ENCODE measurements at regions not wholly inside any gene's neighbourhood (a gene's known extent, or its start where the extent isn't known, plus 50 kb on each side); places are given as distances from the start of the nearest gene placed in this dataset.

GRCh38 chr5:74332682-74333081 lies 307.8 kb downstream of the ENC1 start:
- Histone ChIP-seq H4K20me1 (replicated peaks in 1 of 2; ENCODE audit: control insufficient read depth in 1 of 2, insufficient read depth in 2 of 2, low read length in 2 of 2) (no peaks in the 10 kb centered on the region), H3K27ac (ENCODE audit: low read depth, low read length) (no peak overlapping the region), H3K4ac (replicated peaks; ENCODE audit: insufficient read length, low read depth, low read length) (no peak overlapping the region), H2BK120ac (replicated peaks; ENCODE audit: low read depth, low read length) (no peak overlapping the region), H3K14ac (ENCODE audit: insufficient read length) (no peak overlapping the region), H2AK5ac (ENCODE audit: low read depth, low read length) (no peak overlapping the region), H3K23ac (ENCODE audit: insufficient read length) (no peak overlapping the region), H3K27me3 (replicated peaks in 1 of 4; ENCODE audit: control insufficient read depth in 3 of 4, extremely low read depth in 1 of 4, insufficient read depth in 3 of 4, low read length in 3 of 4) (no peaks in the 10 kb centered on the region), H3K79me1 (ENCODE audit: low read depth, low read length) (no peaks in the 10 kb centered on the region), H3K4me3 (ENCODE audit: extremely low read depth in 1 of 4, insufficient read depth in 2 of 4, low read depth in 3 of 4, low read length in 4 of 4) (no peak overlapping the region), H4K5ac (ENCODE audit: insufficient read length, low read depth, low read length) (no peak overlapping the region), H3K4me1 (replicated peaks in 1 of 4; ENCODE audit: control insufficient read depth in 3 of 4, insufficient read depth in 4 of 4, low read length in 3 of 4) (no peaks in the 10 kb centered on the region), H3K36me3 (ENCODE audit: control insufficient read depth in 2 of 4, insufficient read depth in 4 of 4, low read length in 3 of 4) (no peaks in the 10 kb centered on the region), H3K79me2 (ENCODE audit: control insufficient read depth in 1 of 2, insufficient read depth in 2 of 2, low read length in 2 of 2) (no peaks in the 10 kb centered on the region), H3K9ac (replicated peaks in 1 of 4; ENCODE audit: extremely low read depth in 1 of 4, low read depth in 3 of 4, low read length in 3 of 4) (no peak overlapping the region), H2AFZ (ENCODE audit: low read length) (no peak overlapping the region), H2BK5ac (ENCODE audit: low read depth, low read length) (no peak overlapping the region), H3K9me3 (ENCODE audit: insufficient read depth in 2 of 2, low read depth in 1 of 2, low read length in 1 of 2) (no peaks in the 10 kb centered on the region), H3K23me2 (ENCODE audit: low read depth, low read length) (no peaks in the 10 kb centered on the region), H3K4me2 (ENCODE audit: insufficient read depth in 1 of 2, low read depth in 2 of 2, low read length in 2 of 2) (no peak overlapping the region), H2BK12ac (ENCODE audit: low read depth, low read length) (no peak overlapping the region), H4K8ac (ENCODE audit: extremely low read depth, insufficient read depth, low read length) (no peak overlapping the region), H3K18ac (ENCODE audit: extremely low read depth, low read length) (no peak overlapping the region), H2BK15ac (ENCODE audit: low read length) (no peak overlapping the region), H4K91ac (replicated peaks; ENCODE audit: insufficient read length, low read length) (no peak overlapping the region), H2BK20ac (ENCODE audit: low read length) (no peak overlapping the region), H3K56ac (replicated peaks; ENCODE audit: insufficient read length, low read depth, low read length) (no peak overlapping the region)
- no peak for FAIRE-seq
- POLR2A ChIA-PET (ENCODE audit: partially characterized antibody): no interaction called here
- TF ChIP-seq BRCA1 (IDR thresholded peaks at IDR 0.05; ENCODE audit: low read depth, low read length): no peak
- TF ChIP-seq TBP (IDR thresholded peaks at IDR 0.05; ENCODE audit: low read depth, low read length): no peak
- TF ChIP-seq ZNF274 (IDR thresholded peaks at IDR 0.05; ENCODE audit: borderline replicate concordance, extremely low read depth, low read length): no peak
- no peak for TF ChIP-seq KDM1A (IDR thresholded peaks at IDR 0.05; ENCODE audit: borderline replicate concordance, low read length)
- no peak for TF ChIP-seq YY1 (IDR thresholded peaks at IDR 0.05; ENCODE audit: low read depth, low read length)
- TF ChIP-seq GABPA (IDR thresholded peaks at IDR 0.05; ENCODE audit: borderline replicate concordance, insufficient read depth, low read length): no peak
- no peak for TF ChIP-seq HDAC2 (IDR thresholded peaks at IDR 0.05; ENCODE audit: borderline replicate concordance in 1 of 2, low read depth in 2 of 2, low read length in 2 of 2)
- no peak for TF ChIP-seq SRF (IDR thresholded peaks at IDR 0.05; ENCODE audit: low read depth, low read length)
- TF ChIP-seq GTF2F1 (IDR thresholded peaks at IDR 0.05; ENCODE audit: borderline replicate concordance, low read depth, low read length): no peak
- TF ChIP-seq TCF12 (IDR thresholded peaks at IDR 0.05; ENCODE audit: low read depth, low read length): no peak
- no peak for TF ChIP-seq SUZ12 (IDR thresholded peaks at IDR 0.05; ENCODE audit: low read length)
- no peak for TF ChIP-seq CHD1 (IDR thresholded peaks at IDR 0.05; ENCODE audit: low read depth, low read length)
- TF ChIP-seq USF2 (IDR thresholded peaks at IDR 0.05; ENCODE audit: low read length): no peak
- TF ChIP-seq BACH1 (IDR thresholded peaks at IDR 0.05; ENCODE audit: low read length): no peak
- no peak for DNase-seq (ENCODE audit: low read depth in 1 of 2, low spot score in 2 of 2)
- WGBS, 2 experiments (ENCODE audit: extremely low coverage in 1 of 2, insufficient coverage in 1 of 2, insufficient read length in 1 of 2, insufficient replicate concordance in 2 of 2, low coverage in 1 of 2, low lambda C conversion rate in 2 of 2, missing lambda C conversion rate in 1 of 2): 98% methylated on average over 3 of the region's 3 CpGs; no CpG with 5 or more reads in 1 of the 2 experiments
- CTCF ChIA-PET (ENCODE audit: partially characterized antibody): no interaction called here
